ENCODE measurements at regions not wholly inside any gene's neighbourhood (a gene's known extent, or its start where the extent isn't known, plus 50 kb on each side); places are given as distances from the start of the nearest gene placed in this dataset.

GRCh38 chr5:109922381-109922995 lies 232.8 kb downstream of the MAN2A1 start:
- H3K4me1 Mint-ChIP-seq = peaks cover 0 to 5% of the 10 kb centered on the region in 2 donors
- H3K9me3 Mint-ChIP-seq = no peaks in the 10 kb centered on the region
- WGBS (ENCODE audit: insufficient coverage) = 64% methylated on average over 6 of the region's 6 CpGs
- Histone ChIP-seq H3K36me3 (ENCODE audit: control insufficient read depth, insufficient read depth, low read length) (no peaks in the 10 kb centered on the region), H3K4me1 (ENCODE audit: control insufficient read depth, insufficient read depth, low read length) (peaks cover 3% of the 10 kb centered on the region), H3K9me3 (ENCODE audit: control insufficient read depth, insufficient read depth, low read length) (no peaks in the 10 kb centered on the region), H3K4me3 (ENCODE audit: low read length) (no peak overlapping the region), H3K27me3 (ENCODE audit: control insufficient read depth, insufficient read depth, low read length) (no peaks in the 10 kb centered on the region), H3K27ac (ENCODE audit: low read length) (no peak overlapping the region)
- no peak overlapping the region for H3K4me3 Mint-ChIP-seq
- H3K36me3 Mint-ChIP-seq = no peaks in the 10 kb centered on the region
- no peak for ATAC-seq
- H3K27ac Mint-ChIP-seq = no peak overlapping the region
- intact Hi-C loops (cut with micrococcal nuclease) = no loop called here
- no peak for TF ChIP-seq CTCF (IDR thresholded peaks at IDR 0.05)
- peaks cover 6 to 19% of the 10 kb centered on the region in 2 donors for H3K27me3 Mint-ChIP-seq (ENCODE audit: low read depth in 2 of 2)
- DNase-seq = peak in 1 of 2 donors; percentile 45

- Mint-ChIP-seq H3K4me3 (no peak overlapping the region), H3K27me3 (ENCODE audit: low read depth in 2 of 2) (peaks cover 7 to 23% of the 10 kb centered on the region in 2 donors), H3K27ac (no peak overlapping the region), H3K9me3 (no peaks in the 10 kb centered on the region), H3K36me3 (no peaks in the 10 kb centered on the region), H3K4me1 (peaks cover 0 to 5% of the 10 kb centered on the region in 2 donors)
- H3K4me3 ChIP-seq (ENCODE audit: low read length) = no peak overlapping the region
- TF ChIP-seq CTCF (IDR thresholded peaks at IDR 0.05) = no peak
- H3K27me3 ChIP-seq (ENCODE audit: control insufficient read depth, insufficient read depth, low read length) = no peaks in the 10 kb centered on the region
- H3K27ac ChIP-seq (ENCODE audit: low read length) = no peak overlapping the region
- 84% methylated on average over 1 of the region's 1 CpG for WGBS (ENCODE audit: insufficient coverage)
- no peaks in the 10 kb centered on the region for H3K36me3 ChIP-seq (ENCODE audit: control insufficient read depth, insufficient read depth, low read length)
- intact Hi-C loops (cut with micrococcal nuclease) = no loop called here
- H3K9me3 ChIP-seq (ENCODE audit: control insufficient read depth, insufficient read depth, low read length) = no peaks in the 10 kb centered on the region
- peaks cover 3% of the 10 kb centered on the region for H3K4me1 ChIP-seq (ENCODE audit: control insufficient read depth, insufficient read depth, low read length)
- no peak for ATAC-seq
- peak in 1 of 2 donors; percentile 5 for DNase-seq
Observed at GRCh38 chr5:109923205-109923604, 233.5 kb downstream of the MAN2A1 start.

- no peak for DNase-seq
- TF ChIP-seq CTCF (IDR thresholded peaks at IDR 0.05) = no peak
- H3K9me3 ChIP-seq (ENCODE audit: control insufficient read depth, insufficient read depth, low read length) = no peaks in the 10 kb centered on the region
- intact Hi-C loops (cut with micrococcal nuclease) = no loop called here
- peaks cover 0 to 5% of the 10 kb centered on the region in 2 donors for H3K4me1 Mint-ChIP-seq
- no peak for ATAC-seq
- WGBS (ENCODE audit: insufficient coverage) = 95% methylated on average over 7 of the region's 7 CpGs
- no peak overlapping the region for H3K27ac ChIP-seq (ENCODE audit: low read length)
- no peaks in the 10 kb centered on the region for H3K36me3 Mint-ChIP-seq
- H3K36me3 ChIP-seq (ENCODE audit: control insufficient read depth, insufficient read depth, low read length) = no peaks in the 10 kb centered on the region
- H3K27ac Mint-ChIP-seq = no peak overlapping the region
- peaks cover 3% of the 10 kb centered on the region for H3K4me1 ChIP-seq (ENCODE audit: control insufficient read depth, insufficient read depth, low read length)
- H3K9me3 Mint-ChIP-seq = no peaks in the 10 kb centered on the region
- H3K27me3 Mint-ChIP-seq (ENCODE audit: low read depth in 2 of 2) = peaks cover 7 to 31% of the 10 kb centered on the region in 2 donors
- H3K4me3 ChIP-seq (ENCODE audit: low read length) = no peak overlapping the region
- no peak overlapping the region for H3K4me3 Mint-ChIP-seq
- H3K27me3 ChIP-seq (ENCODE audit: control insufficient read depth, insufficient read depth, low read length) = no peaks in the 10 kb centered on the region
Observed at GRCh38 chr5:109924237-109925107, 234.7 kb downstream of the MAN2A1 start.

Data from natural killer cell (primary cell).